Skin epidermis (tissue), 12 donors: ENCODE measurements at regions not wholly inside any gene's neighbourhood (a gene's known extent, or its start where the extent isn't known, plus 50 kb on each side); places are given as distances from the start of the nearest gene placed in this dataset.
"Not testable (repeated sequence)": the region's sequence is repeated elsewhere in the genome, so short reads cannot be mapped to it uniquely, and the experiment has no call there.

ENCODE experiments used
- H3K27ac ChIP-seq, 21 experiments: fragments of 200-600 bp; sonication (generic) in 11 of 21; one replicate each; pipeline ENCODE4 v1.5.0; 2020; ENCODE audit warnings: mild to moderate bottlenecking in 3 of 21, inconsistent platforms in 2 of 21, moderate library complexity in 2 of 21
- H3K4me3 ChIP-seq, 7 experiments: fragments of 200-600 bp; sonication (generic) in 2 of 7; one replicate each; pipeline ENCODE4 v1.5.0; 2020; ENCODE audit warnings: inconsistent platforms in 2 of 7, mild to moderate bottlenecking in 2 of 7, moderate library complexity in 1 of 7

- no peak overlapping the region for H3K4me3 ChIP-seq
- no peak overlapping the region for H3K27ac ChIP-seq
Measured at GRCh38 chrX:131693359-131693758, 149.5 kb downstream of the OR13H1 start.

- not testable (repeated sequence) for H3K4me3 ChIP-seq, H3K27ac ChIP-seq
Measured at GRCh38 chrX:131696989-131697388, 153.1 kb downstream of the OR13H1 start.

DNA sequence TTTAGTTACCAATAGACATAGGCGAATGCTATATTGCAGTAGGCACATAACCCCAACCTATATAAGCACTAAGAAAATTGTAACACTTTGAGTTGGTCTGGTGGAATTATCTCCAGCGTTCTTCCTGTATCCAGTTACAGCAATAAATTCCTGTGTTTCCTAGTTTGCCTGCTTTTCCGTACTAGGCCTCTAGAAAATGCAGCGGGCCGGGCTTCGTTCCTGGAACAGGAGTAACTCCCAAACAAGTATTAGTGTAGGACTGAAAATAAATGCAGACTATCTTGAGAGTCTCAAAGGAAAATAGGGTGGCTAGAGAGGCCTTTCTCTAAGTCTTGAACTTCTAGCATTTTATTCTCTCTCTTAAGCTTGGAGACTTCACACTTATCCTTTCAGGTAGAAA, 159.8 kb downstream of the OR13H1 start:
- Histone ChIP-seq H3K4me3 (no peak overlapping the region), H3K27ac (no peak overlapping the region)

- peak overlapping the region in 1 of 7 experiments; percentile 43 for H3K4me3 ChIP-seq
- H3K27ac ChIP-seq: peak overlapping the region in 5 of 21 experiments; percentile 2 to 70 (median 39)
Measured at GRCh38 chrX:131704136-131704695, 160.3 kb downstream of the OR13H1 start.

GRCh38 chrX:131709553-131709952, 165.7 kb downstream of the OR13H1 start:
- H3K4me3 ChIP-seq: no peak overlapping the region
- no peak overlapping the region for H3K27ac ChIP-seq

DNA sequence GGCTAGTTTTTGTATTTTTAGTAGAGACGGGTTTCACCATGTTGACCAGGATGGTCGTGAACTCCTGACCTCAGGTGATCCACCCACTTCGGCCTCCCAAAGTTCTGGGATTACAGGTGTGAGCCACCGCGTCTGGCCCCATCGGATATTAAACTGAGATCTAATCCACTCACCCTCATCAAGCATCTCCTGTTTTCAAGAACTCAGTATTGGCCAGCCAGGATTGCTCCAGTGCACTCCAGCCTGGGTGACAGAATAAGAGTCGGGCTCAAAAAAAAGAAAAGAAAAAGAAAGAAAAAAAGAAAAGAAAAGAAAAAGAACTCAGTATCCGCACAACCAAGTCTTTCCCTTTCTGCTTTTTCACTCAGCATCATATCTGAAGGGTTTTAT, 167.6 kb downstream of the OR13H1 start:
- H3K4me3 ChIP-seq: peak overlapping the region in 1 of 7 experiments; percentile 15
- H3K27ac ChIP-seq: peak overlapping the region in 1 of 21 experiments; percentile 7

DNA sequence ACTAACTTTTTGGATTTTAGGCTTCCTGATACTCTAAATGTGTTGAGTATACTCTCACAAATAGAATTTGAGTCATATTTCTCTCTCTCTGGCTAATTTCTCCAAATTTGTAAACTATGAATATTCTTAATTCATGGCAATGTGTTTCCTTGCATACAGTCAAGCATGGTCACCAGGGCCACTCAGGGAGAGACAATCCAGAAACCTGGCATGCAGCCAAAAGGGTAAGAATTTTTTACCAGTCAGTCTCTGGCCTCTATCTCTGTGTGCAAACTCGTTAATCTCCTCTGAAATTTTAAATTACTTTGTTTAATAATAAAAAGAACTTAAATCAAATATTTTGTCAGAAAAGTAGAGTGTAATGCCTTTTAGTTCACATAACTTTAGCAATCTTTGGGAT, 179.8 kb downstream of the OR13H1 start:
- Histone ChIP-seq H3K4me3 (no peak overlapping the region), H3K27ac (no peak overlapping the region)

GRCh38 chrX:131724292-131724691, 180.4 kb downstream of the OR13H1 start:
- H3K27ac ChIP-seq: no peak overlapping the region
- H3K4me3 ChIP-seq: no peak overlapping the region

- Histone ChIP-seq H3K4me3 (no peak overlapping the region), H3K27ac (no peak overlapping the region)
Measured at GRCh38 chrX:131725001-131725654, 181.3 kb downstream of the OR13H1 start.

DNA sequence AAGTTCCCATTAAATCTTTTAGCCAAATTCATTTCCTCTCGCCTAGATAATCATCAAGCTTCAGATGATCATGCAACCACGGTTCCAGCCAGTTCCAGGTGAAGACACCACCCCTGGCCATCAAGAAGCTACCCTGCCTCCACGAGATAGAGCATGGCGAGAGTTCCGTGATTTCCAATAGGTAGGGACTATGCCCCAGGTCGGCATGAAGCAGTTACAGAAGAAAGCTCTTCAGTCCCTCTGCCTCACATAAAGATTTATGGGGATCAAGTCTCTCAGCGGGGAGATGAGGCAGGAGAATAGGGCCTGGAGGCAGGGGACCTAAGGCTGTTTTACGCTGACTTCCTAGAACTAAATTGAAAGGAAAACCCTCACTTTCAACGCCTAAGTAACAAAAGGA, 183.9 kb downstream of the OR13H1 start:
- Histone ChIP-seq H3K4me3 (peak overlapping the region in 1 of 7 experiments; percentile 40), H3K27ac (no peak overlapping the region)

DNA sequence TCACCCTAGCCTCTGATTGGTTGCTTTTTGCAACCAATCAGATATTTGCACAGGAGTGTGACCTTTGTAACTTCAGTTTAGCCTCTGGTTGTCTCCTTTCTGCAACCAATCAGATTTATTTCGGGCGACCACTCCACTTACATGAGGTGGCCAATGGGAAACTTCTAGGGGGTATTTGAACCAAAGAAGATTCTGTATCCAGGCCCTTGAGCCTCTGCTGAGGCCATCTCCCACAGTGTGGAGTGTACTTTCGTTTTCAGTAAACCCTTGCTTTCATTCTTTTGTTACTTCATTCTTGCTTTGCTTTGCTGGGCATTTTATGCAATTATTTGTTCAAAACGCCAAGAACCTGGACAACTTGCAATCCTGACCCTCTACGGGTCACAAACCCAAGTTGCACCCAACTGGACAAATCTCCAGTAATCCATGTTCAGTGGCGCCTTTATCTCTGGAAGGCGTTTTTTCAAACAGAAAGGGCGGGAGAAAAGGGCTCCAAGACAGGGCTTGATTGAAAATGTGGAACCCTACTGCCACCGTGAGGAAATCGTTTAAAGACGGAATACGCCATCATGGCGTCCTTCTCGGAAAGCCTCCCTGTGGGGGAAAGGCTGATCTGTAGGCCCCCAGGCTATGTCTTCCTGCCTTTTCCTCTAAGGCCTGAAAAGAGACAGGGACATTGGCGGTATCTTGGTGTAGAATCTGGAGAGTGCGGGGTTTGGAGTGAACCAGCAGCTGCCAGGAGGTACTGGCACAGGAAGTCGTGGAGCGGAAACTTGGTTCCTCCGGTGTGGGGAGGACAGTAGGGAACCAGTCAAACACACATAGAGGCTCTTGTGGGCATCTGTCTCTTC, 184.6 kb downstream of the OR13H1 start:
- Histone ChIP-seq H3K27ac (peak overlapping the region in 9 of 21 experiments; percentile 79 to 93 (median 84)), H3K4me3 (peak overlapping the region in 1 of 7 experiments; percentile 40)

DNA sequence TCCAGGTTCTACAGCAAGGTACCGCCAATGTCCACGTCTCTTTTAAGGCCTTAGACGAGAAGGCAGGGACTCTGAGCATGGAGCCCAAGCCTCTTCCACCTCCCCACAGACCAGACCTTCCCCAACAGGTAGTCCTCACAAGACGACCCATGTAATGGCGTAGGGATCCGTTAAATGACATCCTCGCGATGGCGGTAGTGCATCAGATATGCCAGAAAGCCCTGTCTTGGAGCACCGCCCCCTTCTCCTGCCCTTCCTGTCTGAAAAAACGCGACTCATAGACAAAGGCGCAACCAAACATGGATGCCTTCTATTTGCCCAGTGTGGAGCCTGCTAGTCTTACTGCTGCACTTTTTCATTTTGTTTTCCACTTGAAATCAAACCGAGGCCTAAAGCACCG, 185.4 kb downstream of the OR13H1 start:
- H3K4me3 ChIP-seq: peak overlapping the region in 1 of 7 experiments; percentile 40
- peak overlapping the region in 9 of 21 experiments; percentile 79 to 93 (median 84) for H3K27ac ChIP-seq

DNA sequence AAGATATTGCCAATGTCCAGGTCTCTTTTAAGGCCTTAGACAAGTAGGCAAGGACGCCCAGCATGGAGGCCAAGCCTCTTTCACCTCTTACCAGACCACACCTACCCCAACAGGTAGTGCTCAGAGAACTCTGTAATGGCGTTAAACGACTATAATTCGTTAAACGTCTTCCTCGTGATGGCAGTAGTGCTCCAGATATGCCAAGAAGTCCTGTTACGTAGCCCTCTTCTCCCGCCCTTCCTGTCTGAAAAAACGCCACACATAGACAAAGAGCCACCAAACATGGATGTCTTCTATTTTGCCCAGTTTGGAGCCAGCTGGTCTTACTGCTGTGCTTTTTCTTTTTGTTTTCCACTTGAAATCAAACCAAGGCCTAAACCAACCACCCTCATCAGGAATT, 190.7 kb downstream of the OR13H1 start:
- Histone ChIP-seq H3K4me3 (no peak overlapping the region), H3K27ac (no peak overlapping the region)

- no peak overlapping the region for H3K27ac ChIP-seq
- H3K4me3 ChIP-seq: no peak overlapping the region
Measured at GRCh38 chrX:131735127-131735526, 191.3 kb downstream of the OR13H1 start.

GRCh38 chrX:131739823-131740222, 195.9 kb downstream of the OR13H1 start:
- no peak overlapping the region for H3K4me3 ChIP-seq

GRCh38 chrX:131741103-131741581, 197.3 kb downstream of the OR13H1 start:
- H3K27ac ChIP-seq: peak overlapping the region in 9 of 21 experiments; percentile 44 to 94 (median 73)
- H3K4me3 ChIP-seq: peak overlapping the region in 1 of 7 experiments; percentile 38

More at GRCh38 chrX:131739823-131740222, 195.9 kb downstream of the OR13H1 start:
- H3K27ac ChIP-seq: no peak overlapping the region

GRCh38 chrX:131745942-131746489, 202.1 kb downstream of the OR13H1 start:
- peak overlapping the region in 1 of 7 experiments; percentile 43 for H3K4me3 ChIP-seq

DNA sequence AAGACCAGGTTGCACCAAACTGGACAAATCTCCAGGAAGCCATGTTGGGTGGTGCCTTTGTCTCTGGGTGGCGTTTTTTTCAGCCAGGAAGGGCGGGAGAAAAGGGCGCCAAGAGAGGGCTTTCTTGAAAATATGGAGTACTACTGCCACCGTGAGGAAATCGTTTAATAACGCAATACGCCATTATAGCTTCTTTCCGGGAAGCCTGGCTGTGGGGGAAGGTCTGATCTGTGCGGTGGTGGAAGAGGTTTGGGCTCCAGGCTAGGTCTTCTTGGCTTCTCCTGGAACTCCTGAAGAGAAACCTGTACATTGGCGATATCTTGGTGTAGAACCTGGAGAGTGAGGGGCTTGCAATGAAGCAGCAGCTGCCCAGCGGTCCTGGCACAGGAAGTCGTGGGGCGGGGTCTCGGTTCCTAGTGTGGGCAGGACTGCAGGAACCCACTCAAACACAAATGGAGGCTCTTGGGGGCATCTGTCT, 202.7 kb downstream of the OR13H1 start:
- Histone ChIP-seq H3K27ac (peak overlapping the region in 9 of 21 experiments; percentile 28 to 96 (median 80)), H3K4me3 (peak overlapping the region in 1 of 7 experiments; percentile 43)

More at GRCh38 chrX:131745942-131746489, 202.1 kb downstream of the OR13H1 start:
- peak overlapping the region in 2 of 21 experiments; percentile 95 to 96 for H3K27ac ChIP-seq

DNA sequence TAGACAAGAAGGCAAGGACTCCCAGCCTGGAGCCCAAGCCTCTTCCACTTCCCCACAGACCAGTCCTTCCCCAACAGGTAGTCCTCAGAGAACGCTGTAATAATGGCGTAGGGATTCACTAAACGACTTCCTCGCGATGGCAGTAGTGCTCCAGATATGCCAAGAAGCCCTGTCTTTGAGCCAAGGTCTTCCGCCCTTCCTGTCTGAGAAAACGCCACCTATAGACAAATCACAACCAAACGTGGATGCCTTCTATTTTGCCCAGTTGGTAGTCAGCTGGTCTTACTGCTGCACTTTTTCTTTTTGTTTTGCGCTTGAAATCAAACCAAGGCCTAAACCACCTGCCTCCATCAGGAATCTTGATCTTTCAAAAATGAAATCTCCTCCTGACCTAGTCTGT, 203.3 kb downstream of the OR13H1 start:
- Histone ChIP-seq H3K27ac (peak overlapping the region in 8 of 21 experiments; percentile 41 to 96 (median 82)), H3K4me3 (peak overlapping the region in 1 of 7 experiments; percentile 43)
